GM18519 (cell line): ENCODE measurements at regions not wholly inside any gene's neighbourhood (a gene's known extent, or its start where the extent isn't known, plus 50 kb on each side); places are given as distances from the start of the nearest gene placed in this dataset.

Source experiments
- ATAC-seq: cut with Tn5 transposase; IDR thresholded peaks from one replicate; pipeline ENCODE4 v1.9.1; 2021; ENCODE audit warnings: mild to moderate bottlenecking, moderate library complexity; ENCODE audit not compliant: unreplicated experiment, low FRiP score

DNA sequence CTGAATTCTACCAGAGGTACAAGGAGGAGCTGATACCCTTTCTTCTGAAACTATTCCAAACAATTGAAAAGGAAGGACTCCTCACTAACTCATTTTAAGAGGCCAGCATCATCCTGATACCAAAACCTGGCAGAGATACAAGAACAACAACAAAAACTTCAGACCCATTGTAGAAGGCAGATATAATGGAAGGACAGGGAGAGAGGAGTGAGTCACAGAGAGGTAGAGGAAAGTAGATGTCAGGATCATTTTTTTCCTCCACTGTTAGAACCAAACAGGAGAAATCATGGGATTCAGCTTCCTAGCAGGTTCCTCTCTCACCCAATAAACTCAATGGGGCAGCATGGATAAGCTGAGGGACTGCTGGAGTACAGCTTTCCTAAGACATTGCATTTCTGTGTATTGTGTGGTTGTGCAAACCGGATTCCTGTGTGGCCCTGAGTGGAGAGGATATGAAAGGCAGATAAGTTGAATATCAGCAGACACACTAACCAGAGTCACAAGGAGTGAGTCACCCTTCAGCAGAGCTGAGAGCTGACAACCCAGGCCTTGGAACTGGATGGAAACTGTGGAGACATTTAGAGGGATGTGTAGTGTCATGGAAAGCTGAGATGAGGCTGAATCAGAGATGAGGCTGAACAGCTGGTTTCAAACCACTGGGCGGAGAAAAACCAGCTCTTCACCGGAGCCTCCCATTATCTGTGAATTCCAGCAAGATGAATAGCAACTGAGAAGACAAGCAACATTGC, 60.9 kb upstream of the MMADHC start:
- ATAC-seq: no peak

DNA sequence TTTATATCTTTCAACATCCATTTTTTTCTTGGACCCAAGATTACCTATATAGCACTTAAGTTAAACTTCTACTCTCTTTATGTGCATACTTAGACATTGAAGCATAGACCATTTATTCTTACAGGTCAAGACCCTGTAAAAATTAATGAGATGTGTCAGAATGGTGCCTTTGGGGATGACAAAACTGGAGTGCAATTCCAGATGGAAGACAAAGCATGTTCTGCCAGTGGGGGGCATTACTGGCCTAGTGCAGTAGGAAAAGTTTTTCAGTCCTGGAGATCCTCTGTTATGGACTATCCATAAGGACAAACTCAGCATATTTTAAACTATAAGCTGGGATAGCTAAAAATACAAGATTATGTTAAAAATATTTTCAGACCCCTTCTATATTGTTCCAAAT, 57.8 kb upstream of the MMADHC start:
- ATAC-seq: no peak
